ENCODE measurements at regions not wholly inside any gene's neighbourhood (a gene's known extent, or its start where the extent isn't known, plus 50 kb on each side); places are given as distances from the start of the nearest gene placed in this dataset.
A peak's percentile ranks its signal among the peaks of the same experiment; 100 is the strongest.

- DNase-seq (no peak), ATAC-seq (replicated peaks) (no peak)
- Mint-ChIP-seq H3K4me3 (no peak overlapping the region), H3K27ac (peak overlapping the region; percentile 25), H3K27me3 (no peaks in the 10 kb centered on the region), H3K9me3 (no peaks in the 10 kb centered on the region), H3K4me1 (peaks cover 39 to 52% of the 10 kb centered on the region in 2 donors), H3K36me3 (no peaks in the 10 kb centered on the region)
Observed at GRCh38 chr16:85971902-85972638, 73.1 kb downstream of the IRF8 start.

- no peak for ATAC-seq (replicated peaks)
- Mint-ChIP-seq H3K36me3 (peaks cover 0 to 3% of the 10 kb centered on the region in 2 donors), H3K4me1 (peaks cover 27 to 47% of the 10 kb centered on the region in 2 donors), H3K4me3 (no peak overlapping the region), H3K27ac (peak overlapping the region; percentile 33), H3K27me3 (no peaks in the 10 kb centered on the region), H3K9me3 (no peaks in the 10 kb centered on the region)
- DNase-seq: no peak
Observed at GRCh38 chr16:85974428-85975375, 75.7 kb downstream of the IRF8 start.

- H3K27ac Mint-ChIP-seq: no peak overlapping the region
- peaks cover 26 to 47% of the 10 kb centered on the region in 2 donors for H3K4me1 Mint-ChIP-seq
- H3K4me3 Mint-ChIP-seq: no peak overlapping the region
- no peaks in the 10 kb centered on the region for H3K9me3 Mint-ChIP-seq
- ATAC-seq (replicated peaks): no peak
- H3K36me3 Mint-ChIP-seq: peaks cover 0 to 3% of the 10 kb centered on the region in 2 donors
- H3K27me3 Mint-ChIP-seq: no peaks in the 10 kb centered on the region
- DNase-seq: no peak
Observed at GRCh38 chr16:85975451-85975981, 76.6 kb downstream of the IRF8 start.

- peak overlapping the region; percentile 54 for H3K27ac Mint-ChIP-seq
- H3K9me3 Mint-ChIP-seq: no peaks in the 10 kb centered on the region
- DNase-seq (no peak), ATAC-seq (replicated peaks) (no peak)
- H3K27me3 Mint-ChIP-seq: no peaks in the 10 kb centered on the region
- peaks cover 41 to 60% of the 10 kb centered on the region in 2 donors for H3K4me1 Mint-ChIP-seq
- H3K36me3 Mint-ChIP-seq: peaks cover 0 to 3% of the 10 kb centered on the region in 2 donors
- H3K4me3 Mint-ChIP-seq: peak overlapping the region; percentile 15 to 58
Observed at GRCh38 chr16:85978291-85978775, 79.4 kb downstream of the IRF8 start.

- H3K36me3 Mint-ChIP-seq: peaks cover 0 to 3% of the 10 kb centered on the region in 2 donors
- peaks cover 45 to 66% of the 10 kb centered on the region in 2 donors for H3K4me1 Mint-ChIP-seq
- ATAC-seq (replicated peaks): no peak
- no peaks in the 10 kb centered on the region for H3K9me3 Mint-ChIP-seq
- no peaks in the 10 kb centered on the region for H3K27me3 Mint-ChIP-seq
- DNase-seq: no peak
- peak overlapping the region; percentile 15 to 58 for H3K4me3 Mint-ChIP-seq
- H3K27ac Mint-ChIP-seq: peak overlapping the region; percentile 54
Observed at GRCh38 chr16:85978976-85979375, 80.0 kb downstream of the IRF8 start.

GRCh38 chr16:85979605-85980004 is 80.6 kb downstream of the IRF8 start:
- ATAC-seq (replicated peaks): no peak
- H3K36me3 Mint-ChIP-seq: peaks cover 0 to 3% of the 10 kb centered on the region in 2 donors
- H3K4me3 Mint-ChIP-seq: no peak overlapping the region
- peak overlapping the region; percentile 0 for H3K27ac Mint-ChIP-seq
- no peaks in the 10 kb centered on the region for H3K9me3 Mint-ChIP-seq
- peaks cover 51 to 72% of the 10 kb centered on the region in 2 donors for H3K4me1 Mint-ChIP-seq
- DNase-seq: no peak
- H3K27me3 Mint-ChIP-seq: no peaks in the 10 kb centered on the region

- ATAC-seq (replicated peaks): no peak
- no peaks in the 10 kb centered on the region for H3K27me3 Mint-ChIP-seq
- no peak overlapping the region for H3K27ac Mint-ChIP-seq
- no peak overlapping the region for H3K4me3 Mint-ChIP-seq
- peaks cover 60 to 80% of the 10 kb centered on the region in 2 donors for H3K4me1 Mint-ChIP-seq
- H3K9me3 Mint-ChIP-seq: no peaks in the 10 kb centered on the region
- peaks cover 0 to 3% of the 10 kb centered on the region in 2 donors for H3K36me3 Mint-ChIP-seq
- no peak for DNase-seq
Observed at GRCh38 chr16:85980686-85981085, 81.7 kb downstream of the IRF8 start.

- Mint-ChIP-seq H3K9me3 (no peaks in the 10 kb centered on the region), H3K27ac (peak overlapping the region; percentile 85), H3K4me1 (peaks cover 68 to 91% of the 10 kb centered on the region in 2 donors), H3K36me3 (peaks cover 0 to 3% of the 10 kb centered on the region in 2 donors), H3K4me3 (peak overlapping the region; percentile 59 to 60), H3K27me3 (no peaks in the 10 kb centered on the region)
- ATAC-seq (replicated peaks): peak; percentile 26 to 45
- no peak for DNase-seq
Observed at GRCh38 chr16:85981826-85982562, 83.0 kb downstream of the IRF8 start.

GRCh38 chr16:85982563-85982939 is 83.6 kb downstream of the IRF8 start:
- Mint-ChIP-seq H3K36me3 (peaks cover 0 to 3% of the 10 kb centered on the region in 2 donors), H3K4me1 (peaks cover 72 to 96% of the 10 kb centered on the region in 2 donors), H3K27me3 (no peaks in the 10 kb centered on the region), H3K9me3 (no peaks in the 10 kb centered on the region), H3K27ac (peak overlapping the region; percentile 85), H3K4me3 (peak overlapping the region; percentile 59 to 60)
- ATAC-seq (replicated peaks) (peak; percentile 37 to 64), DNase-seq (no peak)

GRCh38 chr16:85983064-85983463 is 84.1 kb downstream of the IRF8 start:
- H3K36me3 Mint-ChIP-seq: peaks cover 0 to 3% of the 10 kb centered on the region in 2 donors
- H3K4me1 Mint-ChIP-seq: peaks cover 73 to 96% of the 10 kb centered on the region in 2 donors
- H3K9me3 Mint-ChIP-seq: no peaks in the 10 kb centered on the region
- ATAC-seq (replicated peaks): no peak
- DNase-seq: no peak
- H3K27me3 Mint-ChIP-seq: no peaks in the 10 kb centered on the region
- peak overlapping the region; percentile 59 to 60 for H3K4me3 Mint-ChIP-seq
- peak overlapping the region; percentile 42 for H3K27ac Mint-ChIP-seq

- peaks cover 74 to 96% of the 10 kb centered on the region in 2 donors for H3K4me1 Mint-ChIP-seq
- ATAC-seq (replicated peaks): no peak
- no peaks in the 10 kb centered on the region for H3K27me3 Mint-ChIP-seq
- H3K27ac Mint-ChIP-seq: peak overlapping the region; percentile 25
- no peaks in the 10 kb centered on the region for H3K9me3 Mint-ChIP-seq
- DNase-seq: no peak
- H3K4me3 Mint-ChIP-seq: peak overlapping the region in 1 of 2 donors; percentile 21
- H3K36me3 Mint-ChIP-seq: peaks cover 0 to 3% of the 10 kb centered on the region in 2 donors
Observed at GRCh38 chr16:85983606-85984230, 84.8 kb downstream of the IRF8 start.

- ATAC-seq (replicated peaks): no peak
Observed at GRCh38 chr16:85984231-85984880, 85.4 kb downstream of the IRF8 start.

GRCh38 chr16:85984947-85985451 is 86.0 kb downstream of the IRF8 start:
- H3K9me3 Mint-ChIP-seq: no peaks in the 10 kb centered on the region
- H3K27ac Mint-ChIP-seq: peak overlapping the region; percentile 89
- no peaks in the 10 kb centered on the region for H3K36me3 Mint-ChIP-seq
- no peaks in the 10 kb centered on the region for H3K27me3 Mint-ChIP-seq
- ATAC-seq (replicated peaks) (peak in 1 of 2 donors; percentile 15), DNase-seq (no peak)
- peaks cover 77 to 96% of the 10 kb centered on the region in 2 donors for H3K4me1 Mint-ChIP-seq
- peak overlapping the region; percentile 51 to 80 for H3K4me3 Mint-ChIP-seq

More at GRCh38 chr16:85984231-85984880, 85.4 kb downstream of the IRF8 start:
- Mint-ChIP-seq H3K4me1 (peaks cover 74 to 96% of the 10 kb centered on the region in 2 donors), H3K27ac (peak overlapping the region; percentile 89), H3K9me3 (no peaks in the 10 kb centered on the region), H3K27me3 (no peaks in the 10 kb centered on the region), H3K4me3 (peak overlapping the region; percentile 51 to 80), H3K36me3 (no peaks in the 10 kb centered on the region)
- no peak for DNase-seq

Data from stimulated activated naive B cell treated with anti-CD40 and anti-IgM and Interleukin-4, amounts not matched to agents 10 μg/mL and 1 μg/mL and 100 μg/mL, for 72 hours (primary cell).